Stimulated activated CD4-positive, alpha-beta T cell treated with anti-CD3 and anti-CD28 coated beads, Interleukin-4, amount 100 ng/mL, for 1 hour (primary cell): ENCODE measurements at regions not wholly inside any gene's neighbourhood (a gene's known extent, or its start where the extent isn't known, plus 50 kb on each side); places are given as distances from the start of the nearest gene placed in this dataset.
"Not testable (repeated sequence)": the region's sequence is repeated elsewhere in the genome, so short reads cannot be mapped to it uniquely, and the experiment has no call there.

ENCODE experiments used
- DNase-seq: peaks from one replicate; pipeline ENCODE4 v3.0.0-alpha.2; 2020

DNA sequence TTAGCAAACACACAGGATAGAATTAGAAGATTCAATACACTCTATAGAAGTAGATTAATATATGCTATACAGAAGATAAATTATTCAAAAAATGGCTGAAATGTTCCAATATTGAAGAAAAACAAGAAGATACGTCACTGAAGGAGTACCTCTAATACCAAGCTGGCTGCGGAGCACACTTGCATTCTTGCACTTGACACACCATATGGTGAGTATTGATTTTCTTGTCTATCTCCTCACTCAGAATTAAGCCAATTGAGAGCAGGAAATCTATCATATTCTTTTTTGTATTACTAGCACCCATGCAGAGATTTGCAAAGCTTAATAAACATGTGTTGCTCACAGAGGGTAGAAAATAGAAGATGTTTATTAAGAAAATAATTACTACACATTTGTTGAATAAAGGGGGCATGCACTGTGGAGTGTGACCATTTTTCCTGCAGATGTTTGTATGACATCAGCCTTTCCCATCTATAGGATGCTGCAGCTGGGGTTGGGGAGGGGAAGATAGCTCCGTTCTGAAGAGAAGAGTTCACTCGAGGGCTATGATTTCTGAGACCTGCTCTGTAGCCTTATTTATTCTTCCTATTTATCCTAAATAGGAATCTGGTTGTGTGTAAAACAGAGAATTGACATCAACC lies 318.1 kb downstream of the HHIPL2 start:
- DNase-seq, result no peak

DNA sequence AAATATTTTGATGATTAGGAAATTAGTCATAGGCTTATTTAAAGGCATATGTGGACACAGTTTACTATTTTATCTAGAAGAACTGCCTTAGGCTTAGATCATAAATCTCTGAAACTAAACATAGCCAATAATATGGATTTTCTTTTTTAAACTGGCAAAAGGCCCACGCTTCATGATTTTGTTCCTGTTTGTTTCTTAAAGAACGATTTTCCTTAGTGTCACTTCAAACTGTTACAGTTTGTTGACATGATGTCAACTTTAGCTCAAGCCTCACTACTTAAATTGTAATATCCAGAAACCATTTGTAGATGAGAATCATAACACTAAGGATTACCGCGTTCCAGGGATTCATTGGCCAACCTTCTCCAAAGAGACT lies 322.6 kb downstream of the HHIPL2 start:
- DNase-seq, result no peak

DNA sequence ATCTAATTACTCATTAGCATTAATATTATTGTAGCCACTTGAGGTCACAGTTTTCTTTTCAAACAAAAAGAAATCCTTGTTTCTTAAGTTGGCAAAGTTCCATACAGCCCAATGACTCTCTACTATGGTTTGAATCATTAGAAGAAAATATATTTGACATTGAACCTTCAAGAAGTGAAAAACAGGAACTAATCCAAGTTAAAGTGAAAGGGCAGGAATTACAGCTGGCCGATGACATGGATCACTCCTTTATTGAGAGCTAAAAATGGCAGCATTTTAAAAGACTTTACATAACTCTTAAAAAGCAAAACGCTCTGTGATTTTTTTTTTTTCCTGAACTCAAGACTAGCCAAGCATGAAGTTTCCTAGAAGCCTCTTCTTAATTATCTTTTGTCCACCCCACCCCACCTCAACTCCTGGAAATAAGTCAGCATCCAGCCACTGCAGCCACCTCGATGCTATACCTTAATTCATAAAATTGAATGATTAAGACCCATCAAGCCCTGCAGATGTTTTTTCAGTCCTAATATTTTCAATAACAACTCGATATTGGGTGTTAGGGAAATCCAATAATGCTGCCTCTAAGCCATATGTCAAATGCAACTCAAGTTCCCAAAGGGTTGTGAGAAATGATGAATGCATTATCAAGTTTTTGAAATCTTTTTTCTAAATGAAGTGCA lies 323.1 kb downstream of the HHIPL2 start:
- no peak for DNase-seq

DNA sequence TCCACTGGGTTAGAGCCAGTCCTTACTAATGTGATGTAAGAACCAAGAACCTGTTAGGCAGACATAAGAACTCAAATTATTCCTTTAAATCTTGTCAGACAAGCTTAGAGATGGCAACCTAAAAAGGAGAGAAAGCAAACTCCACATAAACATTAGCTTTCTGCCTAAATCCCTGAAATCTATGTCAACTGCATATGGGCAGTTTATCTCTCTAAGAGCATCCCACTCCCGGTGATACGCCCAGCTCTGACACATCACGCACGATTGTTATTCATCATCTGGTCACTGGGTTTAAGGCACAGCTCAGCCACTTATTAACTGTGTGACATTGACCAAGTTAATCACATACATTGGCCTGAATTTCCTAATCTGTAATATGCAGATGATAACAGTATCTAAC lies 323.7 kb downstream of the HHIPL2 start:
- DNase-seq, result no peak

DNA sequence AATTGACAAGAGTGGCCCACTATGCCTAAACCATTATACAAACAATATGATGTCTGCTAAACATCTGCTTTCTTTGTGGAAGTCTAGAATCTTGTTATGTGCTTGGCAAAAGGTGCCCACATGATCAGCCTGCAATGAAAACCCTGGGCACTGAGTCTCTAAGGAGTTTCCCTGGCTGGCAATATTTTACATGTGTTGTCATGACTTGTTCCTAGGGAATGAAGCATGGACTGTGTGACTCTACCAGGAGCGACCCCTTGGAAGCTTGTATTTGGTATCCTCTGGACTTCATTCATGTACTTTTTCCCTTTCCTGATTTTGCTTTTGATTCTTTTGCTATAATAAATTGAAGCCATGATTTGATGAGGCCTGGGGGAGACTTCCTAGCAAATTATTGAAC lies 324.9 kb downstream of the HHIPL2 start:
- no peak for DNase-seq

DNA sequence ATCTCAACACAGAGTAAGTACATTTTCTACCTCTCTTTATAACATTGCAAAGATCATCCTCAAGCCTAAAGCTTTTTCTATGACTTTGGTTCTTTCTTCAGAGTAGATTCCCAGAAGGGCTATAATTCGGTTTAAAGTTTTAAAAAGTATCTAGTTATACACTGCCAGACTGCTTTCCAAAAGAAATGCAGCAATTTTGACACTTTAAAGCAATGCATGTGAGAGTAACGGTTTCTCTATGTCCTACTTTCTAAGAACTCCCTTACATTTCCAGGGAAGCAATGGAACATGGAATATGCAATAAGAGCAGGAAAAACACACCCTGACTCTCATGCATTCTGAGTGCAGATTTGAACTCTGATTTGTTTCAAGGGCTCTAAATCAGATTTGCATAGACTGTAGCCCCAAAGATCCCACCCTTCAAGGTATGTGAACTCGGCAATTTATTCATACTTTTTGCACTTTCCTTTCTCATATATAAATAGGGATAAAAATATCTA lies 331.6 kb downstream of the HHIPL2 start:
- DNase-seq, result no peak

DNA sequence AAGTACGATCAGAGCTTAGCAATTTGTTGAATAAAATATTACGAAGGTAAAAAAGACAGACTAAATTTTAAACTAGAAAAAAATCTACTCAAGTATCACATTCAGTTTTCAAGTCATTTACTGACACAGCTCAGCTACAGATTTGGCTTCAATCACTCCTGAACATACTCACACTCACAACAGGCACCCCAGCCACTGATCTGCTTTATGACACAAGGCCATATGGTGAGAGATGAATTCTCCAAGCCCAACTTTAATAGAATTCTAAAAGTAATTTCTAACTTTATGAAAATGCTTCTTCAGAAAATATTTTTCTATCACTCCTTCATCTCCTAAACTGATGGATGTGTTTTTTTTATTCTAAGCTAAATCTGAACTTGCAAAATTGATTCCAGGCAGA lies 337.1 kb downstream of the HHIPL2 start:
- no peak for DNase-seq

DNA sequence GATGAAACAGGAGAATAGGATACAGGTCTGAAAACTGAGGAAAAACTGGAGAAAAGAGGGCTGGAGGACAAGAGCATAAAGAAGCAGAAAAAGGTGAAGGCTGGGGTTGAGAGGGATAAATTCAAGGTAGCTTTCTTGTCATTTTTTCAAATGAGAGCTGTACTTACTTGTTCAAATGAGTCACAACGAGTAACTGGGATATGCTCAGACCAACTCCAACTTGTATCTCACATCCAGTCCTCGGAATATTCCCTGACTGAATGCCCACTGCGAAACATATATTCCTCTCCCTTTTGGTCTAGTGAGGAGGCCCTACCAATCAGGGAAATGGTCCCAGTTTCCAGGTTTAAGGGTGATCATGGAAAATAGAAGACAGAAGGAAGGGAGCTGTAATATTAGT lies 343.4 kb downstream of the HHIPL2 start:
- no peak for DNase-seq

DNA sequence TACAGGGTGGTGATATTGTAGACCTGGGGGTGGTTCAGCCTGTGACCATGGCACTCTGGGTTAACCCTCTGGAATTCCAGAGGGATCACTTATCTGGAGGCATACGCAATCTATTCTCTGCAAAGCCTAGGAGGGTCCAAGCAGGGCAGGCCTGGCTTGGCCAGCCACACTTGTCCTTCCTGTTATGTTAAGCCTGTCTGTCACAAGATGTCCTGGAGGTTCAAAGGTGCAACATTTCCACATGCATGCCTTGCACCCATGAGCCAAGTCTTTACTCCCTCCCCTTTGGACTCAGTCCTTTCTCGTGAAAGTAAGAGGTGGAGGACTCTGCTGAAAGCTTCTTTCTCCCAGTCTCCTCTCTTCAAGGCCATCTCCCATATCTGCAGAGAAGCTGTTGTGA lies 345.1 kb downstream of the HHIPL2 start:
- no peak for DNase-seq

DNA sequence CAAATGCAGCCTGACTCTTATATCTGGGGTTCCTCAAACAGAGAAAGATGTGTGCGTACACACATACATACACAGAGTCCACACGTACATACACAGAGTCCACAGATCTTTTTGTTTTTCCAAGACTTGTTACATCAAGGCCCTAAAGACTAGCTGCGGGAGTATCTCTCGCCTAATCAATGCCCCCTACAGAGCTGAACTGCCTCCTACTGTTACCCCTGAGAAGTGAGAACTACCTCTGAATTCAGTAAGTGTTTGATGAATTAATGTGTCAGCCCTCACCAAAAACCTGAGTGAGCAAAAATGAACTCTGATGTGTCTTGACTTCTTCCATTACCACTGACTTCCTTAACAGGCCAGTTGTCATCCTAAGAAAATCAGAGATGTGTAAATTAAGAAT lies 351.2 kb downstream of the HHIPL2 start:
- DNase-seq, result no peak

DNA sequence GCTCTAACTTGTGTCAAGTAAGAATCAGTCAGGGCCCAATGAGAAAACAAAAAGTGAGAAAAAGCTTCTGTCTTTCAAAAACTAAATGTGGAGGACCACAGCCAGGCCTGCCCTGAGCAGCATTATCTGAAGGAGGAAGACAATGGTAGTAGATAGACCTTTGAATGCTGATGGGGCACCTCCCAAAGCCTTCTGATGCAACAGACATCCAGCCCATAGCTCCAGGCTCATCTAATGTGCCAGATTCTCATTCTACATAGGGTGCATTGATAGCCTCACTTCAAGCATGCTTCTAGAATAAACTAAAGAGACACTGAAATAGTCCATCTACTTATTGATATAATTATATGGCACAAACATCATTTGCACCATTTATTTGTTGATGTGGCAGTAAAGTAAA lies 351.6 kb downstream of the HHIPL2 start:
- DNase-seq, result no peak

DNA sequence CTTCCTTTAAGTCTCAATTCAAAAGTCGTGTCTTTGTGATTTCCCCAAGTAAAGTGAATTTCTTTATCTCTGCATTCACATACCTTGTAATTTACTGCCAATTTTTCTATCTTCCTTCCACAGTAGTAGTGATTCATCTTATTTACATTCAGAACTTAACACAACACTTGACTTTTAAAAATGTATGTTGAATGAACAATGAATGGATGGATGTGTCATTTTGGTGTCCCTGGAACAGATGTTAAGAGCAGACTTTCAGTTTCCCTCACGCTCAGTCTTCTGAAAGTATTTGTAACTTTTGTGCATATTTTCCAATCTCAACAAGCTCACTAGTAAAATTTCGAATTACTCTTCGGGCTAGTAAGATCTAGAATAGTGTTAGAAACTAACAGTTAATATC lies 352.0 kb downstream of the HHIPL2 start:
- DNase-seq, result no peak

DNA sequence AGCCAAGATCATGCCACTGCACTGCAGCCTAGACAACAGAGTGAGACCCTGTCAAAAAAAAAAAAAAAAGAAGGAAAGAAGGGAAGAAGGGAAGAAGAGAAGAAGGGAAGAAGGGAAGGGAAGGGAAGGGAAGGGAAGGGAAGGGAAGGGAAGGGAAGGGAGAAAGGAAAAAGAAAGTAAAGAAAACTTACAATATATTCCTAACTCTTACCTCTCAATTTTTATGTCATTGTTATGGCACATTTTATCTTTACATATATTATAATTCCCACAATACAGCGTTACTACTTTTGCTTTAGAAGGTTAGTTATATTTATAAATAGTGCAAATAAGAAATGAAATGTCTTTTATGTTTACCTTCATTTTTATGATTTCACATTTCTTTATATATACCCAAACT lies 358.7 kb downstream of the HHIPL2 start:
- no peak for DNase-seq

DNA sequence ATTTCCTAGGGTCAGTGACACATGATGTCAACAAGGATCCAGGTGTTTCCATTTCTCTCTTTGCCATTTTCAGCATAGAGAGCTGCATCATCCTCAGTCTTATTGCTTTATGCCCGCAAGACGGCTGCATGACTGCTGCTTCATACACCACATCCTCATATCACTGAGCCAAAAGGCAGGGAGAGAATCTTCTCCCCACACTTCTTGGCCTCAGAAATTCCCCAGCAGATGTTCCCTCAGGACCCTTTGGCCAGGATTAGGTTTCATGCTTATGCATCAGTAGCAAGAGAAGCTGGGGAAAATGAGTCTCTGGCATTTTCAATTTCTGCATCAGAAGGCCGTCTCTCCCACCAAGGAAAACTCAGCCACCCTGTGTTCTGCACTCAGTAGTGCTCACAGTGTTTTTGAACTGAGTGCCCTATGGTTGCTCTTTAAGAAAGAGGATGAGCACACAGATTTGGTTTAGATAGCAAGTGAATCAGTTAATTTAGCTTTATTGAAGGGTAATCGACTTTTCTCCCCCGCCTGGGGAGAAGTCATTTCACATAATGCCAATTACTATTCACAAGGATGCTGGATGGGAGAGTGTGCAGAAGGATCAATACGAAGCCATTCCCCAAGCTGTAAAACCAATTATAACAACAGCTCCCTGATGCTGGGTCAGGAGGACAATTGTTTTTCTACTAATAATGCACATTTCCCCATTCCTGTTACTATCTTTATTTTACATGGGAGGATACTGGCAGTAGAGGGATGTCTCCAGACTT lies 360.2 kb downstream of the HHIPL2 start:
- no peak for DNase-seq

DNA sequence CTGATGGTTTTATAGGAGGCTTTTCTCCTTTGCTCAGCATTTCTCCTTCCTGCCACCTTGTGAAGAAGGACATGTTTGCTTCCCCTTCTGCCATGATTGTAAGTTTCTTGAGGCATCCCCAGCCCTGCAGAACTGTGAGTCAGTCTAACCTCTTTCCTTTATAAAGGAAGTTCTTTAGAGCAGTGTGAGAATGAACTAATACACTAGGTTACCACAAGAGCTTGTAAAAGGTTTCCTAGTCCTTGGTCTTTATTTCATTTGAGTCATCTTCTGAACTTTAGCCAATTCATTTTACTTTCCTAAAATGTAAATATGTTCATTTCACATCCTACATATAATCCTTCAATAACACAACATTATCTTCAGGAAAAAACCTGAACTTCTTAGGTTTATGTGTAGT lies 365.3 kb downstream of the HHIPL2 start:
- no peak for DNase-seq

DNA sequence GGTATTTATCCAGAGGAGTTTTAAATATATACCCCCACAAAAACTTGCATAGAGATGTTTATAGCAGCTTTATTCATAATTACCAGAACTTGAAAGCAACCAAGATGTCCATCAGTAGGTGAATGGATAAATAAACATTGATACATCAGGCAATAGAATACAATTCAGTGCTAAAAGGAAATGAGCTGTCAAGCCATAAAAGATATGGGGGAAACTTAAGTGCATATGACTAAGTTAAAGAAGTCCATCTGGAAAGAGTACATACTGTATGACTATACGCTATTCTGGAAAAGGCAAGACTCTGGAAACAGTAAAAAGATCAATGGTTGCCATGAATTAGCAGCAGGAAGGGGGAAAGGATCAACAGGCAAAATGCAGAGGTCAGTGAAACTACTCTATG lies 366.7 kb downstream of the HHIPL2 start:
- DNase-seq, result no peak

DNA sequence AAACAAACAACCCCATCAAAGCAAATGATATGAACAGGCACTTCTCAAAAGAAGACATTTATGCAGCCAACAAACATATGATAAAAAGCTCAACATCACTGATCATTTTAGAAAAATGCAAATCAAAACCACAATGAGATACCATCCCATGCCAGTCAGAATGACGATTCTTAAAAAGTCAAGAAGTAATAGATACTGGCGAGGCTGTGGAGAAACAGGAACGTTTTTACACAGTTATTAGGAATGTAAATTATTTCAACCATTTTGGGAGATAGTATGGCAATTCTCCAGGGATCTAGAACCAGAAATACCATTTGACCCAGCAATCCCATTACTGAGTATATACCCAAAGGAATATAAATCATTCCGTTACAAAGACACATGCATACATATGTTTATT lies 370.4 kb downstream of the HHIPL2 start:
- not testable (repeated sequence) for DNase-seq

DNA sequence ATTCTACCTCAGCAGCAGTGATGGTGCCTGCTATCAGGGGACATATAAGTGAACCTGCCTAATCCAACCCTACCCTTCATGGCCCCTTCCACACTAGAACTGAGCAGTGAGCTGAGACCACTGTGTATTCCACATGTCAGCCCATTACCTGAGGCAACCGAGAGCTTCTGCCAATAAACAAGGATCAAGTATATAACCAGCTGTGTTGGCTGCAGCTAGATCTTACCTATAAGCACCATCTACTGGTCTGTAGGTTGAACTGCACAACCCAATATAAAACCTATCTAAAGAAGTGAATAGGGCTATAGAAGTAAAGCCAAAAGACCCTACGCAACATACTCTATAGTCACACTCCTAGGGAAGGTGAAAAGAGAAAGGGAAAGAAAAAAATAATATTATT lies 376.9 kb downstream of the HHIPL2 start:
- no peak for DNase-seq

DNA sequence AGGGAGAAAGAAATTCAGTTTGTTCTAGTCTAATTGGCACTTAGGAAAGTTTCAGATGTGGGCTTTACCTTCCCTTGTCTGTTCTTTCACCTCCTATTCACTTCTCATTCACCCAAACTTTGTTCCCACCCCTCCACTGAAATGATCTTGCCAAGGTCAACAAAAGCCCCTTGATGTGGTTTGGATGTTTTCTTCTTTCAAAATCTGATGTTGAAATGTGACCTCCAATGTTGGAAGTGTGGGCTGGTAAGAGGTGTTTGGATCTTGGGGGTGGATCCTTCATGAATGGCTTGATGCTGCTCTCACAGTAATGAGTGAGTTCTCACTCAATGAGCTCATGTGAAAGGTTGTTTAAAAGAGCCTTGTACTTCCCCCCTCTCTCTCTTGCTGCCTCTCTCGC lies 379.3 kb downstream of the HHIPL2 start:
- DNase-seq, result no peak

DNA sequence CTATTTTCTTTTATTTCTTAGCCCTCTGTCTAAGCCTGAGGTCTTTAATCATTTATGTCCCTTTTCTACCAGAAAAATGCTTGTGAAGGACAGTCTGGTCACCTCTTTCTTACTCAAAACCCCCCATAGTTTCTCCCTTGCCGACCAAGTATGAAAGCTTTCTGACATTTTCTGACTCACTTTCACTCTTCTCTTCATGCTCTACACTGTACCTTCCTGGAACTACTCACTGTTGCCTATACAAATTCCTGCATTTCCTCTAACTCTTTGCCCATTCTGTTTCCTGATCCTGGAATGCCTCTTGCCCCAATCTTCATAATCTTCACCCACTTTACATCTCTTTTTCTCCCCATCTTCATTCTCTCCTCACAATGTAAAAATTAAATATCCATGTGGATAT lies 380.0 kb downstream of the HHIPL2 start:
- DNase-seq, result no peak

DNA sequence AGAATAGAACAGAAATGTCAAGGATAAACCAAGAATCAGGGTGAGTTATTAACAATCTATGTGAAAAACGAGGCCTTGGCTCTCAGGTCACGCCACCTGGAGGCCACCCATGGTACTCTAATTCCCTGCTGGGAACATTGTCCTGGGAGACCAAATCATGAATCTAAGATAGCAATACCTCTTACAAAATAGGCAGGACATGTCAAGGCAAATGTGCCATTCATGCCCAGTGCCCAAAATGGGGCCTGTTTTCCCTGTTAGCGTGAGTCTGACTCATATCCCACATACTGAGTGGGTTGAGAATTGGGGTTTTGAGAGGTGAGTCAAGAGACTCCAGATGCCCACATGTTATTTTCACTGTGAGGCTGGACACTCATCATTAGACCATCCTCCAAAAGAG lies 380.8 kb downstream of the HHIPL2 start:
- no peak for DNase-seq

DNA sequence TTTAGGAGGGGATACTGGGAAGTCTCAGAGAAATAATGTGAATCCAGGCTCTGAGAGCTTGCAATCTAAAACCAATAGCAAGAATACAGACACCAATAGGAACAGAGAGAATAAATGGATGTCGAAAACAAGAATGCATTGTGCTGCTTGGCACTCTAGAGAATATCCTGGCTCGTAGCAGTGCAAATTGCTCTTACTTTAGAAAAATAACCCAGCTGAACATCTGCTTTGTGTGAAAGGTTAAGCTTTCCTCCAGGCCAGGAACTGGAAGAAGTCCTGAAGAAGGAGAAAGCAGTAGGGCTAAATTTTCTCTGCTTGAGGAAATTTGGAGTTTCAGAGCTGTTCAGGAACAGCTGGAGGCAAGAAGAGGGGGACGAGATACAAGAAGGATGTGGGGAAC lies 382.3 kb downstream of the HHIPL2 start:
- DNase-seq, result no peak

DNA sequence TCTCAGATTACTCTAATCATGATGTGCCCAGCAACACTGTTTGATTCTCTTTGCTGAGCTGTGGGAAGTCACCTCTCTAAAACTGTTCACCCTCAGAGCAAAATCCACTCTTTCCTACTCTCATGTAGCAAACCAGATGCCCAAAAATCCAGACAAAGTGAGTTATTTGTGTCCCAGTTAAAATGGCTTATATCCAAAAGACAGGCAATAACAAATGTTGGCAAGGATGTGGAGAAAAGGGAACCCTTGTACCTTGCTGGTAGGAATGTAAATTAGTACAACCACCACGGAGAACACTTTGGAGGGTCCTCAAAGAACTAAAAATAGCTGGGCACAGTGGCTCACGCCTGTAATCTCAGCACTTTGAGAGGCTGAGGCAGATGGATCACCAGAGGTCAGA lies 384.0 kb downstream of the HHIPL2 start:
- no peak for DNase-seq

DNA sequence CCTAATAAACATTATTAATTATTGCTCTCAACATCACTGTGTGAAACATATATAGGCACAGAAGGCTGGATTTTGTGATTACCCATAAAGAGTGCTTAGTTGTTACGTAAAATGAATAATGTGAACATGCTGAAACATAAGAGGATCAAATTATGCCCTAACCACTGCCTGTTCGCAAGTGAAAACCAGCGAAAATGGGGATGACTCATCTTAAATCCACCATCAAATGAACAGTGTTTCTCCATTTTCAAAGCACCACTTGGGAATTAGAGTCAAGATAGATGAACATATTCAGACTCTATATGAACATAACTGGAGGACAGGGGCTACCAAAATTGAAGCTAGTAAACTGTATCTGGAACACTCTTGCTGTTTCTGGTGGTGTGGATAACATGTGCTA lies 386.2 kb downstream of the HHIPL2 start:
- no peak for DNase-seq
